ENCODE measurements at regions not wholly inside any gene's neighbourhood (a gene's known extent, or its start where the extent isn't known, plus 50 kb on each side); places are given as distances from the start of the nearest gene placed in this dataset.

DNA sequence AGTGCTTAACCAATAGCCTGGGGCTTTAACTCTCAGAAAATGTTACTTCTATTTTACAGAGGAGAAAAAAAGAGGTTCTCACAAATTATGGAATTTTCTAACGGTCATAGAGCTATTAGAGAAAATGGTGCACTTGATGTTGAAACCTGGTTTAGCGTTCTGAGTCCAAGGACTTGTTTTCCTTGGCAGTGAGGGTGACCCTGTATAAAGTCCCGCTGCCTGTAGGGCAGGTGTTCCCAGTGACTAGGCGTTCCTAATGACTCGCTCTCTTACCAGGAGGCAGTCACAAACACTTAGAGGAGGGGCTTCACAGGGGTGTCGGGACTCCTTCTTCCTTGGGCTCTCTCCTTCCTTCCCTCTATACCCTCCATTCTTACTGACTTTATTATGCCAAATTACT lies 175.8 kb downstream of the ACTR3 start:
- TF ChIP-seq EZH2phosphoT487 (IDR thresholded peaks at IDR 0.05; ENCODE audit: low read depth), result no peak
- TF ChIP-seq, protein P1, sequence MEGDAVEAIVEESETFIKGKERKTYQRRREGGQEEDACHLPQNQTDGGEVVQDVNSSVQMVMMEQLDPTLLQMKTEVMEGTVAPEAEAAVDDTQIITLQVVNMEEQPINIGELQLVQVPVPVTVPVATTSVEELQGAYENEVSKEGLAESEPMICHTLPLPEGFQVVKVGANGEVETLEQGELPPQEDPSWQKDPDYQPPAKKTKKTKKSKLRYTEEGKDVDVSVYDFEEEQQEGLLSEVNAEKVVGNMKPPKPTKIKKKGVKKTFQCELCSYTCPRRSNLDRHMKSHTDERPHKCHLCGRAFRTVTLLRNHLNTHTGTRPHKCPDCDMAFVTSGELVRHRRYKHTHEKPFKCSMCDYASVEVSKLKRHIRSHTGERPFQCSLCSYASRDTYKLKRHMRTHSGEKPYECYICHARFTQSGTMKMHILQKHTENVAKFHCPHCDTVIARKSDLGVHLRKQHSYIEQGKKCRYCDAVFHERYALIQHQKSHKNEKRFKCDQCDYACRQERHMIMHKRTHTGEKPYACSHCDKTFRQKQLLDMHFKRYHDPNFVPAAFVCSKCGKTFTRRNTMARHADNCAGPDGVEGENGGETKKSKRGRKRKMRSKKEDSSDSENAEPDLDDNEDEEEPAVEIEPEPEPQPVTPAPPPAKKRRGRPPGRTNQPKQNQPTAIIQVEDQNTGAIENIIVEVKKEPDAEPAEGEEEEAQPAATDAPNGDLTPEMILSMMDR (IDR thresholded peaks at IDR 0.05; ENCODE audit: low read depth, low read length), result no peak

All from OCI-LY3 (cell line).